Activated naive CD4-positive, alpha-beta T cell treated with anti-CD3 and anti-CD28 coated beads, Interleukin-2, amount 10 ng/mL, durations not matched to agents 7 days and 5 days (primary cell): ENCODE measurements at regions not wholly inside any gene's neighbourhood (a gene's known extent, or its start where the extent isn't known, plus 50 kb on each side); places are given as distances from the start of the nearest gene placed in this dataset.
A peak's percentile ranks its signal among the peaks of the same experiment; 100 is the strongest.
"Not testable (repeated sequence)": the region's sequence is repeated elsewhere in the genome, so short reads cannot be mapped to it uniquely, and the experiment has no call there.

Source experiments
- CTCF ChIA-PET: fragments of 350-600 bp; sonication (Branson Sonifier 250); formaldehyde crosslinking; loops from one replicate; lab custom pipeline; 2021; ENCODE audit warnings: antibody characterized with exemption; lab: Charles Lee
- DNase-seq: peaks from one replicate; pipeline ENCODE4 v3.0.0-alpha.2; 2020
- H3K27ac Mint-ChIP-seq: one replicate; pipeline ENCODE4 v1.8.0; 2021; ENCODE audit warnings: mild to moderate bottlenecking, moderate library complexity, mixed read lengths
- H3K27me3 Mint-ChIP-seq: one replicate; pipeline ENCODE4 v1.8.0; 2021; ENCODE audit warnings: mild to moderate bottlenecking, mixed read lengths
- H3K36me3 Mint-ChIP-seq: one replicate; pipeline ENCODE4 v1.8.0; 2021; ENCODE audit warnings: mixed read lengths
- H3K4me1 Mint-ChIP-seq: one replicate; pipeline ENCODE4 v1.8.0; 2021; ENCODE audit warnings: mixed read lengths
- H3K4me3 Mint-ChIP-seq: one replicate; pipeline ENCODE4 v1.8.0; 2021; ENCODE audit warnings: mild to moderate bottlenecking, moderate library complexity, mixed read lengths
- H3K9me3 Mint-ChIP-seq: one replicate; pipeline ENCODE4 v1.8.0; 2021; ENCODE audit warnings: mixed read lengths

DNA sequence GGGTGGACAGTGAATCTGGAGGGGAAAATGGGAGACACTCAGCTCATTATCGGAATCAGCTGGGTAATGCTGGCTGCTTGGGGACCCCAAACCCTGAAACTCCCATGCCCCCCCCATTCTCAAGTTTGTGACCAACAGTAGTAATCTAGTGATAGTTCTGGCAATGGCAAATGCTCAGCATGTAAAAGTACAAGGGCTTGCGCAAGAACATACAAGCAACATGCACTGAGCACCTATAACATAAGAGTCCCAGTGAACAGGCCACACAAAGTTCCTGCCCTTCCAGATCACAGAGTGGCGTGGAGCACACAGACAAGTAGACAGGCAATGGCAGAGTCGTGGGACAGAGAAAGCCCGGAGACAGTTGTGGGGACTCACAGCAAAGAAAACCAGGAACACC is 407.9 kb downstream of the MED13L start:
- H3K27me3 Mint-ChIP-seq, result peaks cover 5% of the 10 kb centered on the region
- H3K36me3 Mint-ChIP-seq, result no peaks in the 10 kb centered on the region
- peak overlapping the region; percentile 70 for H3K27ac Mint-ChIP-seq
- H3K4me3 Mint-ChIP-seq, result no peak overlapping the region
- H3K9me3 Mint-ChIP-seq, result no peaks in the 10 kb centered on the region
- CTCF ChIA-PET, result no interaction called here
- H3K4me1 Mint-ChIP-seq, result no peaks in the 10 kb centered on the region
- no peak for DNase-seq

DNA sequence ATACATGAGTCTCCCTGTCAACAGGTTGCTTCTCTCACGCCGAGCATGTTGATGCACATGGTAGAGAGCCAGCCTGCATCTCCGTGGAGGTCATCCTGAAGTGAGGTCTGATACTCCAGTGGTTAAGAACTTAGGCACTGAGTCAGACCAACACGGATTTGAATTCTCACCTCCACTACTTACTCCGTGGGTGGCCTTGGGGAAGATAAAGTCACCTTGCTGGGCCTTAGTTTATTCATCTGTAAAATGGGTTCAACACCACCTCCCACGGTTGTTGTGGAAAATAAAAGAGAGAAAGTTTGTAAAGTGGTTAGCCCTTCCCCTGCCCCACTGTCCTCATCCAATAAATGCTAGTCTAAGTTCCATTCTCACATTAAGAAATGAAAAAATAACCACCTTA is 408.9 kb downstream of the MED13L start:
- no peak for DNase-seq
- CTCF ChIA-PET, result no interaction called here
- Mint-ChIP-seq H3K36me3 (no peaks in the 10 kb centered on the region), H3K27ac (no peak overlapping the region), H3K9me3 (no peaks in the 10 kb centered on the region), H3K27me3 (no peaks in the 10 kb centered on the region), H3K4me3 (no peak overlapping the region), H3K4me1 (no peaks in the 10 kb centered on the region)

DNA sequence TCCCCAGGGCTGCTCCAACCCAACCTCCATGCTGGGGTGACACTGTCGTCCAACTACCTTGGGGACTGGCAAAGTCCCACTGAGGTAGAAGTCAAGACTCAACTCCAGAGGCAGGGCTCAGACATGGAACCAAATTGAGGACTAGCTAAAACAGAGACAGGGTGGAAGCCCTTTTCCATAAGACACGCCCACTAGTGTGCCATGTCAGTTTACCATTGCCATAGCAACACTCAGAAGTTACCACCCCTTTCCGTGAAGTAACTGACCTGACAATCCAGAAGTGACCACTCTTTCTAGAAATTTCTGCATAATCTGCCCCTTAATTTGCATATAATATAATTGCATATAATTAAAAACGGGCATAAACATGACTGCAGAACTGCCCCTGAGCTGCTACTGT is 409.6 kb downstream of the MED13L start:
- Mint-ChIP-seq H3K9me3 (no peaks in the 10 kb centered on the region), H3K4me3 (no peak overlapping the region), H3K4me1 (no peaks in the 10 kb centered on the region), H3K27ac (no peak overlapping the region), H3K27me3 (no peaks in the 10 kb centered on the region), H3K36me3 (no peaks in the 10 kb centered on the region)
- no peak for DNase-seq
- CTCF ChIA-PET, result no interaction called here

DNA sequence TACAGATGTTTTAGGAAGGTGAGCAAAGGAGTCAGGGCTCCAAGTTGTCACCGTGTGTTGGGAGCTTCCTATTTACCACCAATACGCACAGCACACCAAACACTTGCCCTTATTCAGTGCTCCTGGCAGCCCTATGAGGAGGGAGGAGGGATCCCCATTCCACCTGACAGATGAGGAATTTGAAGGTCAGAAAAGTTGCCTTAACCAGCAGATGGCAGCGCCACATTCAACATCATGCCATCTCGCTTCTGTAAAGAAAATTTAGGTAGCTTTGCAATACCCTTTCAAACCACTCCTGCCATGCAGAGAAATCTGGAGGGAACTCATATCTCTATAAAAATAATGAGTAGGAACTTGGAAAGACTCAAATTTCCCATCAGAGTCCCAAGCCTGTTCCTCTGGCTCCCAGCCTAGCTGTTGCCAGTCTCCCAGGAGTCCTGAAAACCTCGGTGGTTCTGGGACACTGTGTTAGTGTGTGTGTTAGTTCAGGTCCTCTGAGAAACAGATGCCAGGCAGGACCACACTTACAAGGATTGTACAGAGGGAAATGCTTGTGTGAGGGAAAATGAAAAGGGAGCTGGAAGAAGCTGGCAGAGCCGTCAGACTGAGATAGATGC is 410.5 kb downstream of the MED13L start:
- DNase-seq, result no peak
- no peak overlapping the region for H3K27ac Mint-ChIP-seq
- H3K36me3 Mint-ChIP-seq, result no peaks in the 10 kb centered on the region
- CTCF ChIA-PET, result no interaction called here
- no peak overlapping the region for H3K4me3 Mint-ChIP-seq
- H3K4me1 Mint-ChIP-seq, result no peaks in the 10 kb centered on the region
- H3K9me3 Mint-ChIP-seq, result no peaks in the 10 kb centered on the region
- H3K27me3 Mint-ChIP-seq, result no peaks in the 10 kb centered on the region

DNA sequence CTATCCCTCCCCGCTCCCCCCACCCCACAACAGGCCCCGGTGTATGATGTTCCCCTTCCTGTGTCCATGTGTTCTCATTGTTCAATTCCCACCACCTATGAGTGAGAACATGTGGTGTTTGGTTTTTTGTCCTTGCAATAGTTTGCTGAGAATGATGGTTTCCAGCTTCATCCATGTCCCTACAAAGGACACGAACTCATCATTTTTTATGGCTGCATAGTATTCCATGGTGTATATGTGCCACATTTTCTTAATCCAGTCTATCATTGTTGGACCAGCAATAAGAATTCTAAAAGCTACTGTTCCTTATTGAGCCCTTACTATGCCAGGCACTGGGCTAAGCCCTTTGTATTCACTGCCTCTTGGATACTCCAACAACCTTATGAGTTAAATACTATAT is 411.2 kb downstream of the MED13L start:
- H3K4me1 Mint-ChIP-seq, DNase-seq, H3K36me3 Mint-ChIP-seq, CTCF ChIA-PET, H3K9me3 Mint-ChIP-seq, H3K4me3 Mint-ChIP-seq, H3K27ac Mint-ChIP-seq, H3K27me3 Mint-ChIP-seq: not testable (repeated sequence)

DNA sequence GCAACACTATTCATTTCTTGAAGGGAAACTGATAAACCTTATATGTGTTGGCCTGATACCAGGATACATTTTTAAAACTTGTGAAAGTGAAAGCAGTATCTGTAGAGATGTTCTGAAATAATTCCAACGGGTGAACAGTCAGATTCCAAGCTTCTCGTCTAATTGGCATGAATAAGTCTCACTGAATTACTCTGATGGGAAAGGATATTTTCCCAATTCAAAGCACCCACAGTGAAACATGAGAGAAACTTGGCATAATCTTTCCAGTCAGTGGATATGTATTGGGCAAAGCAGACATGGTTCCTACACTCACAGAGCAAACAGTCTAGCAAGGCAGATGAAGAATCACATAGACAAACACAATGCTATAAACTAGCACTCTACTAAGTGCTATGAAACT is 413.1 kb downstream of the MED13L start:
- H3K9me3 Mint-ChIP-seq, result no peaks in the 10 kb centered on the region
- no peaks in the 10 kb centered on the region for H3K4me1 Mint-ChIP-seq
- no peak overlapping the region for H3K27ac Mint-ChIP-seq
- no peak overlapping the region for H3K4me3 Mint-ChIP-seq
- no peaks in the 10 kb centered on the region for H3K27me3 Mint-ChIP-seq
- no peak for DNase-seq
- CTCF ChIA-PET, result no interaction called here
- no peaks in the 10 kb centered on the region for H3K36me3 Mint-ChIP-seq

DNA sequence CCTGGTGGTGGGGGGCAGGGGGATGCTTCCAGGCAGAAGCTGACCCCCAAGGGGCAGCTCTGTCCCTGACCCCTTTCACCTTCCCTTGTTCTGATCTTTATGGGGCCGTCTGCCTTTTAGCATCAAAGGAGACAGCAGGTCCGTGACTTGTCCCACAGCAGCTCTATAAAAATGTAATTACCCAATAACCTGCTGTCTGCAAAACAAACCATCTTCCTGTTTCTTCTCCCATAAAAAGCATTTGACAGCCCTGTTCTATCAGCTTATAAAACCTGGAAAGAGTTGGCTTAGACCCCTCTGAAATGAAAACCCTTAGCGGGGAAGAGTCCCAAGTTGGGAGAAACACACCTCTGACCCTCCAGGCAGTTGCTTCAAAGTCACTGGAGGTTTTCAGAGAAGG is 416.9 kb downstream of the MED13L start:
- Mint-ChIP-seq H3K27ac (no peak overlapping the region), H3K4me1 (no peaks in the 10 kb centered on the region), H3K9me3 (no peaks in the 10 kb centered on the region), H3K27me3 (no peaks in the 10 kb centered on the region), H3K36me3 (no peaks in the 10 kb centered on the region), H3K4me3 (no peak overlapping the region)
- no peak for DNase-seq
- CTCF ChIA-PET, result no interaction called here

DNA sequence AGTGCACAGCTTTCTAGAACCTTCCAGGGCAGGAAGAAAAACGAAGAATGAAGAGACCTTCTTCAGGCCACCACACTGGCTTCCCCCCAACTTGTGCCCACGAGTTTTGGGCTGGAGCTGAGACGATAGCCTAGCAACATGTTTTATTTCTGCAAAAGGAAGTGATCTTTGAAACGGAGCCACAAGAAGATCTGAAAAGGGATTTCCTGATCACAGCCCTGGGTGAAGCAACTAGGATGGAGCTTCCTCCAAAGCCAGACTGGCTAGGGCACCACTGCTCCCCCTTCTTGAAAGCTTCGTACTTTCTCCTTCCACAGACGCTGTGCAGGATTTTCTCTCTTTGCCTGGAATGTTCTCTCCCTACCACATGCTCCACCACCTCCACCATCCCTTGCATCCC is 418.3 kb downstream of the MED13L start:
- H3K27ac Mint-ChIP-seq, result no peak overlapping the region
- CTCF ChIA-PET, result no interaction called here

DNA sequence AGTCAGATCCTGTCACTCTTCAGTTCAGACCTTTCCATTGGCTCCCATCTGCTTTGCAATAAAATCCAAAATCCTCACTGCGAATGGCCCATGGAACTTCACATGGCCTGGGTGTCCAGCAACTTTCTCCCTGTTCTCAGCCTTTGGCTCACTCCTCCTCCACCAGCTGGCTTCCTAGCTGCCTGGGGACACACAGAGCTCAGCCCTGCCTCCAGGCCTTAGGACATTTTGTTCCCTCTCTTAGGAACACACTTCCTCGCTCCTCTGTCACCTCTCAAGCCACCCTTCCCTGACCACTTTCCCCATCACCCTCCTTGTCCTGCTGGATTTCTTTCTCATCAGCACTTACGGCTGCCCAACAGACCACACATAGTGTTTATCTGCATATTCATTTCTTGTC is 419.6 kb downstream of the MED13L start:
- no peaks in the 10 kb centered on the region for H3K9me3 Mint-ChIP-seq
- no peak overlapping the region for H3K4me3 Mint-ChIP-seq
- no peaks in the 10 kb centered on the region for H3K4me1 Mint-ChIP-seq
- no peaks in the 10 kb centered on the region for H3K27me3 Mint-ChIP-seq
- no peak for DNase-seq
- H3K36me3 Mint-ChIP-seq, result no peaks in the 10 kb centered on the region
- CTCF ChIA-PET, result no interaction called here
- H3K27ac Mint-ChIP-seq, result no peak overlapping the region

More for the DNA sequence above, 418.3 kb downstream of the MED13L start:
- Mint-ChIP-seq H3K27me3 (no peaks in the 10 kb centered on the region), H3K9me3 (no peaks in the 10 kb centered on the region), H3K4me1 (no peaks in the 10 kb centered on the region), H3K36me3 (no peaks in the 10 kb centered on the region), H3K4me3 (no peak overlapping the region)
- no peak for DNase-seq

DNA sequence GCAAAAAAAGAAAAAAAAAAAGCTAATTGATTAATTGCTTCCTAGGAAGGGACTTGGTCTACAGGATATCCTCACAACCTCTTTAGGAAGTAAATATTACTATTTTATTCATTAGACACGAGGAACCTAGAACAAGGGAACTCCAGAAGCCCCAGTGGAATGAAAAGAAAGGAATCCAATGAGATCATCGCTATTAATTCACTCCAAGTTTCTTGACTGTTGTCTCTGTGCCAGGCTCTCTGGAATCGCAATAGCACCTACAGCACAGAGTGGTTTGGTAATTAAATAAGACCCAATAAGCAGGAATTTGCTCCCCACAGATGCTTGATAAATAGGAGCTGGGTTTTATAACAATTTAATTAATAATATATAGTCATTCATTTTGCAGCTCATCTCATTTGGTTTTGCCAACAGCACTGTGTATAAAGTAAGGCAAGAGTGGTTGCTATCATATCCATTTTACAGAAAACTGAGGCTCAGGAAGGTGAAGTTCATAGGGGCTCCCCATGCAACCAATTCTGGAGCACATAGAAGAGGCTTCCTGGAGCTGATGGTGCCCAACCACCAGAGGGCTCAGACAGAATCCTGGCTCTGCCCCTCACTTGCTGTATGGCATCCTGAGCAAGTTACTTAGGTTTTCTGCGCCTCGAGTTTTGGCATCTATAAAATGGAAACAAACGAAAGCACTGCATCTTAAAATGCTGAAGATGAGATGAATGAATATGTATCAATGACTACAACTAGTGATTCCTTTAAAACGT is 420.2 kb downstream of the MED13L start:
- Mint-ChIP-seq H3K4me3 (no peak overlapping the region), H3K27me3 (no peaks in the 10 kb centered on the region), H3K9me3 (no peaks in the 10 kb centered on the region), H3K27ac (no peak overlapping the region), H3K4me1 (no peaks in the 10 kb centered on the region), H3K36me3 (no peaks in the 10 kb centered on the region)
- no peak for DNase-seq
- CTCF ChIA-PET, result interaction anchor here (1.0 to 1.1 kb wide), 2 partner anchors 23 to 90 kb away, joined by 3 read pairs; no protein-coding TSS in a partner anchor

DNA sequence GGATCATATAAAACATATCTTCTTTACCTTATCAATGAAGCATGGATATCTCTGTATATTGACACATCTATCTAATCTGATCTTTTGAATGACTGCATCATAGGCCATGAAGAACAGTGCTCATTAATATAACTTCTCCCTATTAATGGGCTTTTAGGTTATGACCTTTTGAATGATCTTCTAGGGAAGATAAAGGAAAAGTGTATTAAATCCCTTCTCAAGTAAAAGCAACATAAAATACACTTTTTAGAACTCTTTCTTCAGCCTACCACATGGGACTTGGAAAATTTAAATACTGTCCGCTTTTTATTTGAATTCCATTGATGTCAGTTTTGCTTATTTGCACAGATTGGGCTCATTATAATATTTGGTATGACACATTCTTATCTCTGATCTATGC is 425.4 kb downstream of the MED13L start:
- no peaks in the 10 kb centered on the region for H3K36me3 Mint-ChIP-seq
- H3K27ac Mint-ChIP-seq, result no peak overlapping the region
- no peaks in the 10 kb centered on the region for H3K9me3 Mint-ChIP-seq
- CTCF ChIA-PET, result no interaction called here
- H3K27me3 Mint-ChIP-seq, result no peaks in the 10 kb centered on the region
- no peaks in the 10 kb centered on the region for H3K4me1 Mint-ChIP-seq
- H3K4me3 Mint-ChIP-seq, result no peak overlapping the region
- DNase-seq, result no peak

DNA sequence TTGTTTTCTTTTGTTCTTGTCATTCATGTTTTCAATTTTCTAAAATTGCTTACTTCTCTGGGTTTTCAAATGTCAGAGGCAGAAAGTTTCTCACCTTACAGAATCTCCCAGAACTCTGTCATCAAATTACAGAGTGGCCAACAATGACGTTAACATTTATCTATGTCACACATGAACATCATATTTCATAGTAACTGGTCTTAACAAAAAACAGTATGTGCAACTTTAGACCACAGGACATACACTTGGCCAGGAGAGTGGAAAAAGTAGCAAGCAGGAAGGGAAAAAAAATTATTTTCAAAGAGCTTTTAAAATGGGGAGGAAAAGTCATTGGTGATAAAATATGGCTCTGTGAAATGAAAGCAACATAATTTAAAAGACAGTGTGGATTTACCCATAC is 426.5 kb downstream of the MED13L start:
- Mint-ChIP-seq H3K27ac (no peak overlapping the region), H3K4me1 (no peaks in the 10 kb centered on the region), H3K9me3 (no peaks in the 10 kb centered on the region), H3K36me3 (no peaks in the 10 kb centered on the region), H3K27me3 (no peaks in the 10 kb centered on the region), H3K4me3 (no peak overlapping the region)
- DNase-seq, result no peak
- CTCF ChIA-PET, result no interaction called here

DNA sequence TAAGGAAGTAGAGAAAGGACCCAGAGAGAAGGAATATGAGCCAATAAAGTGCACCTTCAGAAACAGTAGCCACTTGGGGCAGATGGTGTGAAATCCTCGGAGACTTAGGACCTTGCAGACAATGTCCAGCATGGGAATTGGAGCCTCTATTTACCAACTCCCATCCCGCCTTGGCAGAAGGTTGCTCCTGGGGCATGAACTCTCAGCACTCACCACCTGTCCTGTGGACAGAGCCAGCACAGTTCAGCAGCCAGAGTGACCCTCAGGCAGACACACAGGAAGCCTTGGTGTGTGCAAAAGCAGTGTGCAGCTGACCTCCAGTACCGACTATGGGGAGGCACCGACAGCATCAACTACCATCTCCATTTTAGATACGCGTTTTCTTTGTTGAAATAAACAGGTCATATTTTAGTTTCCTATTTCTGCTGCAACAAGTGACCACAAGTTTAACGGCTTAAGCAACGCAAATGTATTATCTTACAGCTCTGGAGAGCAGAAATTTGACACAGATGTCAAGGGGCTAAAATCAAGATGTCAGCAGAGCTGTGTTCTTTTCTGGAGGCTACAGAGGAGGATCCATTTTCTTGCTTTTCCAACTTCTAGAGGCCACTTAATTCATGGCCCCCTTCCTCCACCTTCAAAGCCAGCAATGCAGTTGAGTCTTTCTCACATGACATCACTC is 428.1 kb downstream of the MED13L start:
- Mint-ChIP-seq H3K27me3 (no peaks in the 10 kb centered on the region), H3K4me3 (no peak overlapping the region), H3K27ac (no peak overlapping the region), H3K36me3 (no peaks in the 10 kb centered on the region), H3K4me1 (no peaks in the 10 kb centered on the region), H3K9me3 (no peaks in the 10 kb centered on the region)
- CTCF ChIA-PET, result no interaction called here
- no peak for DNase-seq

DNA sequence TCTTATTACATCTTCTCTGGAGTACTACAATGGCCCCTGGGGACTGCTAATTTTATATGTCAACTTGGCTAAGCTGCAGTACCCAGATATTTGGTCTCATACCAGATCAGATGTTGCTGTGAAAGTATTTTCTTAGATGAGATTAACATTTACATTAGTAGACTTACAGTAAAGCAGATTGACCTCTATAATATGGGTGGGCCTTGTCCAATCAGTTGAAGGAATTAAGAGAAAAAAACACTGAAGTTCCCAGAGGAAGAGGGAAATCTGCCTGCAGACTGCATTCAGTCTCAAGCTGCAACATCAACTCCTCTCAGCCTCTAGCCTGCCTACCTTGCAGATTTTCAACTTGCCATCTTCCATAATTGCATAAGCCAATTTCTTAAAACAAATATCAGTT is 430.1 kb downstream of the MED13L start:
- DNase-seq, result no peak
- H3K36me3 Mint-ChIP-seq, result no peaks in the 10 kb centered on the region
- no peaks in the 10 kb centered on the region for H3K4me1 Mint-ChIP-seq
- CTCF ChIA-PET, result no interaction called here
- H3K27ac Mint-ChIP-seq, result no peak overlapping the region
- no peaks in the 10 kb centered on the region for H3K9me3 Mint-ChIP-seq
- H3K4me3 Mint-ChIP-seq, result no peak overlapping the region
- no peaks in the 10 kb centered on the region for H3K27me3 Mint-ChIP-seq

DNA sequence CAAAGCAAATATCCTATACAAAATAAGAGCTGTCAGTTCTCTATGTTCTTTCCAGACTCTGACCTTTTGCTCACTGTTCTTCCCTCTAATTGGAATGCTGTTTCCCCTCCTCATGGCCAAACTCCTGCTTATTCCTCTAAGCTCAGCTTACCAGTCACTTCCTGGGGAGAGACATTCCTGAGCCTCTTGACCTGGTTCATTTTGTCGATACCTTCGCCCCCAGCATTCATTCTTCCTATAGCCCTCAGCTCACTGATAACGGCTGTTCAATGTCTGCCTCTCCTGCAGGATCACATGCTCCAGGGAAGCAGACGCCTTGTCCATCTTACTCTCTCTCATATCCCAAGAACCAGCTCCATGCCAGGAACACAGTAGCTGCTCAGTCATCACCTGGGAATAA is 431.0 kb downstream of the MED13L start:
- H3K27ac Mint-ChIP-seq, result no peak overlapping the region
- H3K4me1 Mint-ChIP-seq, result no peaks in the 10 kb centered on the region
- no peaks in the 10 kb centered on the region for H3K9me3 Mint-ChIP-seq
- DNase-seq, result no peak
- CTCF ChIA-PET, result interaction anchor here (0.9 kb wide), 1 partner anchor 25 kb away, joined by 3 read pairs; no protein-coding TSS in a partner anchor
- H3K4me3 Mint-ChIP-seq, result no peak overlapping the region
- H3K27me3 Mint-ChIP-seq, result no peaks in the 10 kb centered on the region
- no peaks in the 10 kb centered on the region for H3K36me3 Mint-ChIP-seq
